Gastrocnemius medialis (tissue), 4 donors: ENCODE measurements at regions not wholly inside any gene's neighbourhood (a gene's known extent, or its start where the extent isn't known, plus 50 kb on each side); places are given as distances from the start of the nearest gene placed in this dataset.

Source experiments
- ATAC-seq, 2 donors: fragments of 150-250 bp; one replicate each; pipeline ENCODE4 v1.9.1; 2016
- DNase-seq, 2 donors: peaks; one replicate each; pipeline ENCODE4 v3.0.0-alpha.2; 2019
- H3K27ac ChIP-seq, 4 donors: fragments of 200-600 bp; sonication (generic); 1 replicate in 1 of 4; 2 replicates in 3 of 4; pipeline ENCODE4 v1.5.1; 2016 to 2018; ENCODE audit warnings: mild to moderate bottlenecking in 2 of 4, moderate library complexity in 1 of 4
- H3K27me3 ChIP-seq, 3 donors: fragments of 200-600 bp; sonication (generic) in 2 of 3; 1 replicate in 1 of 3; 2 replicates in 2 of 3; pipeline versions ENCODE4 v1.5.1 to v1.6.0; 2016 to 2019; ENCODE audit warnings: mild to moderate bottlenecking in 1 of 3, moderate library complexity in 1 of 3
- H3K36me3 ChIP-seq, 2 donors: fragments of 200-600 bp; sonication (generic) in 1 of 2; one replicate each; pipeline ENCODE4 v1.5.1; 2017 to 2018
- H3K4me1 ChIP-seq, 2 donors: fragments of 200-600 bp; sonication (generic) in 1 of 2; one replicate each; pipeline ENCODE4 v1.5.1; 2016 to 2017; ENCODE audit warnings: mild to moderate bottlenecking in 2 of 2
- H3K4me3 ChIP-seq, 4 donors: fragments of 200-600 bp; sonication (generic) in 3 of 4; 1 replicate in 1 of 4; 2 replicates in 3 of 4; pipeline ENCODE4 v1.5.1; 2016 to 2019; ENCODE audit warnings: mild to moderate bottlenecking in 2 of 4
- H3K9me3 ChIP-seq, 3 donors: fragments of 200-600 bp; sonication (generic) in 2 of 3; 1 replicate in 1 of 3; 2 replicates in 2 of 3; pipeline ENCODE4 v1.5.1; 2016 to 2019
- CTCF ChIP-seq, 5 experiments: fragments of 450-650 bp in 3 of 5; fragments of 200-600 bp in 2 of 5; sonication (generic) in 2 of 5; IDR thresholded peaks in 4 of 5; conservative IDR thresholded peaks in 1 of 5; 1 replicate in 4 of 5; 2 replicates in 1 of 5; pipeline ENCODE4 v1.5.1; 2016 to 2019; ENCODE audit warnings: antibody characterized with exemption in 5 of 5, mild to moderate bottlenecking in 3 of 5, moderate library complexity in 3 of 5
- POLR2A ChIP-seq, 2 donors: fragments of 450-650 bp; IDR thresholded peaks; one replicate each; pipeline ENCODE4 v1.6.1; 2017; ENCODE audit warnings: antibody characterized with exemption in 2 of 2, mild to moderate bottlenecking in 2 of 2, moderate library complexity in 2 of 2
- in situ Hi-C, 4 donors: fragments of 200-750 bp; cut with MboI; loops; one replicate each; pipeline versions ENCODE4 v1.15.0 to v1.8.0; 2017; ENCODE audit warnings: low sequenced_read_pairs in 4 of 4
- intact Hi-C: fragments of 100-400 bp; cut with DNase I; formaldehyde crosslinking; loops from one replicate; pipeline ENCODE4 v1.15.1; 2023; ENCODE audit warnings: low total_unique reads

- ATAC-seq = peak in 1 of 2 donors; percentile 19
- Histone ChIP-seq H3K9me3 (no peaks in the 10 kb centered on the region), H3K4me1 (peaks cover 0 to 3% of the 10 kb centered on the region in 2 donors), H3K36me3 (no peaks in the 10 kb centered on the region), H3K4me3 (no peak overlapping the region), H3K27me3 (no peaks in the 10 kb centered on the region), H3K27ac (no peak overlapping the region)
- intact Hi-C loops = no loop called here
- in situ Hi-C loops = no loop called here
- TF ChIP-seq CTCF (IDR thresholded peaks at IDR 0.05 in 4 of 5, conservative IDR thresholded peaks at IDR 0.05 in 1 of 5) = no peak
- no peak for TF ChIP-seq POLR2A (IDR thresholded peaks at IDR 0.05)
- DNase-seq = no peak
Measured at GRCh38 chr2:206212673-206213513, 53.2 kb downstream of the EEF1B2 start.

- ATAC-seq (no peak), DNase-seq (no peak)
- no peaks in the 10 kb centered on the region for H3K36me3 ChIP-seq
- H3K4me1 ChIP-seq = peaks cover 0 to 3% of the 10 kb centered on the region in 2 donors
- no peak overlapping the region for H3K27ac ChIP-seq
- peaks cover 0 to 2% (median 0%) of the 10 kb centered on the region in 3 donors for H3K27me3 ChIP-seq
- TF ChIP-seq CTCF (IDR thresholded peaks at IDR 0.05 in 4 of 5, conservative IDR thresholded peaks at IDR 0.05 in 1 of 5) = no peak
- no peak for TF ChIP-seq POLR2A (IDR thresholded peaks at IDR 0.05)
- in situ Hi-C loops (no loop called here), intact Hi-C loops (no loop called here)
- no peaks in the 10 kb centered on the region for H3K9me3 ChIP-seq
- H3K4me3 ChIP-seq = no peak overlapping the region
Measured at GRCh38 chr2:206213514-206213845, 53.8 kb downstream of the EEF1B2 start.

- Histone ChIP-seq H3K4me3 (no peak overlapping the region), H3K27me3 (peaks cover 0 to 5% (median 0%) of the 10 kb centered on the region in 3 donors), H3K9me3 (no peaks in the 10 kb centered on the region), H3K4me1 (peaks cover 0 to 3% of the 10 kb centered on the region in 2 donors), H3K27ac (no peak overlapping the region), H3K36me3 (no peaks in the 10 kb centered on the region)
- DNase-seq (no peak), ATAC-seq (no peak)
- in situ Hi-C loops = no loop called here
- TF ChIP-seq CTCF (IDR thresholded peaks at IDR 0.05 in 4 of 5, conservative IDR thresholded peaks at IDR 0.05 in 1 of 5) (no peak), POLR2A (IDR thresholded peaks at IDR 0.05) (no peak)
- intact Hi-C loops = no loop called here
Measured at GRCh38 chr2:206217166-206217565, 57.3 kb upstream of the ZDBF2 start.

GRCh38 chr2:206217743-206218142 lies 56.7 kb upstream of the ZDBF2 start:
- Histone ChIP-seq H3K4me3 (no peak overlapping the region), H3K4me1 (peaks cover 0 to 3% of the 10 kb centered on the region in 2 donors), H3K36me3 (no peaks in the 10 kb centered on the region), H3K9me3 (no peaks in the 10 kb centered on the region), H3K27ac (no peak overlapping the region), H3K27me3 (peaks cover 0 to 5% (median 0%) of the 10 kb centered on the region in 3 donors)
- intact Hi-C loops = no loop called here
- DNase-seq (no peak), ATAC-seq (no peak)
- TF ChIP-seq CTCF (IDR thresholded peaks at IDR 0.05 in 4 of 5, conservative IDR thresholded peaks at IDR 0.05 in 1 of 5) = no peak
- TF ChIP-seq POLR2A (IDR thresholded peaks at IDR 0.05) = no peak
- in situ Hi-C loops = no loop called here
